GM19463 (cell line): ENCODE measurements at regions not wholly inside any gene's neighbourhood (a gene's known extent, or its start where the extent isn't known, plus 50 kb on each side); places are given as distances from the start of the nearest gene placed in this dataset.

Source experiments
- ATAC-seq: cut with Tn5 transposase; IDR thresholded peaks from one replicate; pipeline ENCODE4 v1.9.1; 2021; ENCODE audit warnings: mild to moderate bottlenecking, moderate library complexity; ENCODE audit not compliant: unreplicated experiment

DNA sequence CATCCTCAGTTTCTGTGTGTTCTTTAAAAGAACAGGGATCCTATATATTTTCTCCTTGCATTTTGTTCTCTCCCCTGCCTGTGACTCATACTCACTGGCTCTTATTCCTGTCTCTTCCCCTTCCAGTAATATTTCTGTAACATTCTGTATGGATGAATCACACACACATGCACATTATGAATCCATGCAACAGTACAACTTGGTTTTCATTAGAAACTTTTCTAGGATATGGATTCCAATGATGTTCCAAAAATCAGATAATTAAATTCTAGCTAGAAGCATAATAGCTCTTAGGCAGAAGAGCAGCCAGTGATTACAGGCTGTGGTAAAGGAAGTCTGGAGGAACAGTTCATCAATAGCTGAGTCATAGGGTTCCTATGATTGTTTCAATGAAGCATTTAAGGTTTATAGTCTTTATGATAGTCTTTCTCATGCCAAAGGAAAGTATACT is 119.6 kb upstream of the PMFBP1 start:
- no peak for ATAC-seq

DNA sequence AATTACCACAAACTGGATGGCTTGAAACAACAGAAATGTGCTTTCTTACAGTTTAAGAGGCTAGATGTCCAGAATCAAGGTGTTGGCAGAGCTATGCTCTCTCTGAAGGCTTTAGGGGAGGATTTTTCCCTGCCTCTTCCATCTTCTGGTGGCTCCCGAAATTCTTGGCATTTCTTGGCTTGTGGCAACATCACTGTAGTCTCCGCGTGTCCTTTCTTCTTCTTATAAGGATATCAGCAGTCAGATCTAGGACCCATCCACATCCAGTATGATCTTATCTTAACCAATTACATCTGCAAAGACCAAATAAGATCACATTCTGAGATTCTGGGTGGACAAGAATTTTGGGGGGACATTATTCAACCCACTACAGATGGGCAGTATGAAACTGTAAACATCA is 119.2 kb upstream of the PMFBP1 start:
- ATAC-seq: no peak

DNA sequence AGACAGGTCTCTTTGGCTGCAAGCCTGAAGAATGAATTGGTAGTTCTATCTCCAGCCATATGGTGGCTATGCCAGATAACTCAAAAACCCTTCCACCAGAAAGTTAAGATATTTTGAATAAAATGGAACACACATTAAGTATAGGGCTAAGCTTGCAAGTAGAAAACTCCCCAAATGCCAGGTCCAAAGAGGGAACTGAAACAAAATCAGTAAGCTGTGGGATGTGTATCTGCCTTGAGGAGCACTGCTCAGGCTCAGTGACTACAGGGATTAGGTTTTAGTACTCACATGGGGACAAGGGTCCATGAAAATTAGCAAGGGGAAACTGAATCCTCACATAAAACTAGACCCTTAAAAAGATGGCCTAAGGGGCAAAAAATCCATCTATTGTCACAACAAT is 115.7 kb upstream of the PMFBP1 start:
- ATAC-seq: no peak

DNA sequence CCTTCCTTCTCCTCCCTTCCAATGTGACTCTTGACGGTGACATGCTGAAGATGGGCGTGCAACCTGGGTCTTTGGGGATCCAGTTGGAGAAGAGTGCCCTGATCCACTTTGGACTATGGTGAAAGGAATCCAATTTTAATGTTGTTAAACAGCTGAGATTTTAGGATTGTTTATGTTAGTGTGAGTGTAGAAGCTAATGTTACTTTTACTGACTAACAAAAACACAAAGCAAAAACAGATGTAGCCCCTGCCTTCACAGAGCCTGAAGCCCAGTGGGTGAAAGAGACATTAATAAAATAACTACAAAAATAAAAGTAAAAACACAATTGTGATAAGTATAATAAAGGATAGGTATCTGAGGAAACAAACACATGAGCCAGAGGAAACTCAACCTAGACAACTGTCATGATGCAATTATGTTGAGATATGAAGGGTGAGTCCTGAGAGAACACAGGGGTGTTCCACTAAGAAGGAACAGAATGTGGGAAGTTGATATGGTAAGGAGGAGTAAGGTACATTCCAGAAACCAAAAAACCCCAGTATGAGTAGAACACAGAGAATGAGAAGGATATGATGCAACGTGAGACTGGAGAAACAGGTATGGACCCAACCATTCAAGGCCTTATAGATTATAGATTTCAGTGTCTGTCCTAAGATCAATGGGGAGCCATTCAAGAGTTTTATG is 115.1 kb upstream of the PMFBP1 start:
- no peak for ATAC-seq

DNA sequence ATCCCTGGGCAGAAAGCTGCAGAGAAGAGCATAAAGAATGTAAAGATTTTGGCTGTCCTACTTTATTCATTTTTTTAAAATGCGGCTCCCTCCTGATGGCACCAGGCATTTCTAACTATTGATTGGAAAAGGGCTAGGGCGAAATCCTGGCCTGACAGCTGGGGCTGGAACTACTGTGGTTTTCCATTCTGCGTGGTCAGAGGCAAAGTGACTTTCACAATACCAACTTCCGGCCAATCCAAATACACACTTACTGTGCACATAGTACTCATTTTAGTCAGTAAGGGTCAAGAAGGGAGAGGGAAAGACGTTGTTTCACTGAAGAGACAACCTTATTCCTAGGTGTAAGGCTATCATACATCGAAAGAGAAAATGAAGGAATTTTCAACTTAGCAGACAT is 113.8 kb upstream of the PMFBP1 start:
- ATAC-seq: no peak

DNA sequence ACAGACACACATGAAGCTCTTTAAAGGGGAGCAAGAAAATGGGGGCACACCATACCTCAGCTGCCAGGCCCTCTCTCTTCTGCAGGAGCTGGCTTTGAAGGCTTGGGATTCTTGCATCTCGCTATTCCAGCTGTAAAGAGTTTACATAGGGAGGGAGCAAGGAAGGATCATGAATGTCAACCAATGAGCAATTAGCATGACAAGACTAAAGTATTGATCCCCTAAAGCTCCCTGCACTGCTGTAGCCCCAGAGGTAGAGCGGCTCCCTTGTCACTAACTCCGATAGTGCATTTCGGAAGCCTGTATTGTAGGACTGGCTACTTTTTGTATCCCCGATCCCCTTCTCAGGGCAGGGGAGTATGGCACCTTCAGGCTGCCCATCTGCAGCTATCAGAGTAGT is 113.4 kb upstream of the PMFBP1 start:
- ATAC-seq: no peak

DNA sequence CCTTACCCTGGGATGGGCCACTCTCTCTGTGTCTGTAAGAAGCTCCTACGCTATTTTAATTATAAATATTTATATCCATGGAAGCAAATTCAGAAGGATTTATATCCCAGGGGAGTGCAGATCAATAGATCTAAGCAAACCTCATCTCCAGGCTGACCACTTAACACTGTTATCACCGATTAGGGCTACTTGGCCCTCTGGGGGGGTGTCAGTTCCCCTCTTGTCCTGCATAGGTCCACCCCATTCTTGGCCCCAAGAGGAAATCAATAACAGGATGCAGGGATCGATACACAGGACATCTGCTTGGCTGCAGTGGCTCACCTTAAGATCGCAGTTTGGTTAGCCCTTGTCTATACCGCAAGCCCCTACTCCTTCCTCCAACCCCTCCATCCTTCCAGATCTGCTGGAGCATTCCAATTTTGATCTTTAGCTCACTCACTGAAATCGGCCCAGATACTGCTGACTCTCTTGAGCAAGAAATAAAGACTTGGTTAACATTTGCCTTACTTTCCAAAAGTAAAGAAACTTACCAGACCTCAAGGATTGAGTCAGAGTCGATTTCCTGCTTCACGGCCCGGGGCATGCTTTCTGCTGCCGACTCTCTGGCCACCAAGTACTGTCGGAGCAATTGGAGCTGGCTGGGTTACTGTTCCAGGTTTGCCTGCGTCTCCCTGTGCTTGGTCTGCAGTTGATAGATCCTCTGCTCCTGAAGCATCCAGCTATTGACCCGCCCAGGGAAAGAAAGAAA is 112.3 kb upstream of the PMFBP1 start:
- no peak for ATAC-seq

DNA sequence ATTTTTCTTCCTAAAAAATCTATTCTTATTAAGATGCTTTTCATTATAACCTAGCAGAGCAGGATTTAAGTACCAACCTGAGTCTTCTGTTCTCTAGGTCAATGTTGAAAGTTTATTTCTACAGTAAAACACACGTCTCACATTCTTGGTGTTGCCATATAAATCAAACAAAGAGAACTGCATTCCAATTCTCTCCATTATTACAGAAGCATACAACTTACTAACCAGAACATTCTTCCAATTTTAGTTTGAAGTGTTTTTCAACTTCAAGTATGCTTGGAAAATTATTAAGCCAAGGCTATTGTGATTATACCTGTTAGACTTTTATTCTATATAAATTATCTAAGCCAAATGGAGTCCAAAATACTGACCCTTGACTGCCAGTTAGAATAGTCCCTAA is 110.4 kb upstream of the PMFBP1 start:
- no peak for ATAC-seq

DNA sequence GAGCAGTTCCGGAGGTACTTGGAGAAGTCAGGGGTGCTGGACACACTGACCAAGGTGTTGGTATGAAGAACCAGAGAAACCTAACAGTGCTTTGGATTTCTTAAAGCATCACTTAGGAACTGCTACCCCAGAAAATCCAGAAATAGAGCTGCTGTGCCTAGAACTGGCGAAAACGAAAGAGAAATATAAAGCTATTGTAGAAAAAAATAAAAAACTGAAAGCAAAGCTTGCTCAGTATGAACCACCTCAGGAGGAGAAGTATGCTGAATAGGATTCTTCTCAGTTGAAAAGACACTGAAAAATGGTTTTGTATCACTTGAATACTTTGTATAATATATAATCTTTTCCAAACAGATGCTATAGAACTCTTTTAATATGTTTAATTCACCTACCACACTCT is 106.3 kb upstream of the PMFBP1 start:
- ATAC-seq: no peak

DNA sequence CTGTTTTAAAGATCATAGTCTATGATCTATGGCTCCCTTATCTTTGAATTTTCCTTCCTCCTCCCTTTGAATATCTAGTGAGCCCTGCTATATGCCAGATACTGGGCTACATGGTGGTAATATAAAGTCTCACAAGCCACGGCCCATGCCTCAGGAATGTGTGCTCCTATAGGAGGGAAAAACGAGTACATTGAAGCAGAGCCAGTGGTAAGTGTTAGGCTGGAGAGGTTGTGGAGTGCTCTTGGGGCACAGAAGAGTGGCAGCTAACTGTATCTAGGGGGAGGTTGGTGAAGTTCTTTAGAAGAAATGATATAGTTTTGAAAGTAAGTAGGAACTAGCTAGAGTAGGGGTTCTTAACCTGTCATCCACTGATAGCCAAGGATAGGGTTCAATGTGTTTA is 105.8 kb upstream of the PMFBP1 start:
- ATAC-seq: no peak

DNA sequence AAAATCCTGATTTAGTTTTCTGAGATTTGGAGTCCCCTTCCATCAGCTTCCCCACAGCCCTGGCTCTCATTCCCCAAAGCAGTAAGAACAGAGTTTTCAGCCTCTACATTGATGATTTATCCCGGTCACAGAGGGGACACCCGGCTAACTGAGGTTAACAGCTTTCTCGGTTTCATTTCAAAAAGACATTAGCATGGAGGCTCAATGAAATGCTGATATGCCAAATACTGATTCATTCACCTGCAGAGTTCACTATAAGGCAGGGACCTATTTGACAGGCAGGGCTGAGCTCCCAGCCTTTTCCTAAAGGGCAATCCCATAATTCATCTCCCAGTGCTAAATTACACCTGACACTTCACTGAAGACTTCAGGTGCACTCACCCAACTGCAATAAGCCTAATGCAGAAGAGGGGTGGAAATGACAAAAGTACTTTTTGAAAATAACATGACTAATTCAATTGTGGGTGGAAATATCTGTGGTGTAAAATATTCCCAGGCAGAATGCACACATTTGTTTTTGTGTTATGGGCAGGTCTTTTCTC is 99.8 kb upstream of the PMFBP1 start:
- no peak for ATAC-seq

DNA sequence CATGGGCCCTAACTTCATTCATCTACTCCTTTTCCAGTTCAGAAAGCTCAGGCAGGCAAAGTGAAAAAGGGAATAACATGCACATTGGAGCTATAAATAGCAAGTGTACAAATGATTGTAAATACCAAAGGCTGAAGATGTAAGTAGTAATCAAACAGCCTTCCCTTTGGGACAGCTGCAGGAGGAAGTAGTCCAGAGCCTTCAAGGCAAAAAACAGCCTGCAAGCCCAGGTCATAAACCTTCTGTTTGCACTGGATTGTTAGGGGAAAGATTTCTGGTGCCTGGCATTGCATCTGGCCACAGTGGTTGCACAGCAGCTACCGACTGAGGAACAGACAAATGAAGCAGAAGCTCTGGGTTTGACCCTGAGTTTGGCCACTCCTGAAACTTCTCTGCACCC is 98.6 kb upstream of the PMFBP1 start:
- no peak for ATAC-seq

DNA sequence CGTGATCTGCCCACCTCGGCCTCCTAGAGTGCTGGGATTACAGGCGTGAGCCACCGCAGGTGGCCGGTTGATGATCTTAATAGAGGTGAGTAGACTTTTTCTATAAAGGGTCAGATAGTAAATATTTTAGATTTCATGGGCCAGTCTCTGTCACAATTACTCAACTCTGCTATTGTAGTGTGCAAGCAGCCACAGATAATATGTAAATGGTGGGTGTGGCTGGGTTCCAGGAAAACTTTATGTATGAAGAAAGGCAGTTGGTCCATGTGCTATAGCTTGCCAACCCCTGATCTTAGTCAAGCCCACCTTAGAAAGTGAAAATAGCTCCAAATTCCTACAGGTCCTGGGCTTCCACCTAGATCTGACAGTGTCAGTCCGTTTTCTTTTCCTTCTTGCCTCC is 94.9 kb upstream of the PMFBP1 start:
- ATAC-seq: no peak

DNA sequence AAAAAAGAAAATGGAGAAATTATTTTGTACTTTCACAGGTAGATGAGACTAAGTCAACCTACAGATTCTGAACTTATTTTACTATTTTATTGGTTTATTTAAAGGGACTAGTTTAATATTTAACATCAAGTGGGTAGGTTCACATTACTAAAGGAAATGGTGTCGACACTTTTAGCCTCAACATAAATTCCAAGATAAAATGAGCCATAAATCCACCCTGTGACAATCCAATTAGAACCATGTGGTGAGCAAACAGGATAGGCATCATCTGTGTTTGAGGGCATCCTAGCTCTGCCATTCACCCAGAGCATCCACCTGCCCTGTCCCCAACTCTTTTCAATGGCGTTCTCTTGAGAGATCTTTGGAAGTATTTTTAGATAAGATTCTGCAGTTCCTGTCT is 92.8 kb upstream of the PMFBP1 start:
- no peak for ATAC-seq

DNA sequence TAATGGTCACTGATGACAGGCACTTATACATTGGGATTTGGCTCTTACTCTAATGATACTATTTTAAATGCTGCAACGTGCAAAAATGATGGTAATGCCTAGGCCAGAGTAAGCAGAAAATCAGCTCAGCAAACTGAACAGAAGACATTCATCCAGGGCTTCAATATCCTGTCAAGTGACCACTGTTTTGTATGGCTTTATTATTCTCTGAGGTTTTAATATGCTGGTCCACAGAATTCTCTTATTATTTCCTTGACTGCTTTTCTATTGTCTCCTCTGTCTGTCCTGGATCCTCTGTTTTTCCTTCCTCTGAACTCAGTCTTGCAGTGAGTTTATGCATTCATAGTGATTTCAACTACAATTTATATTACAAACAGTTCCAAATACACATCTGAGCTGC is 90.8 kb upstream of the PMFBP1 start:
- ATAC-seq: no peak

DNA sequence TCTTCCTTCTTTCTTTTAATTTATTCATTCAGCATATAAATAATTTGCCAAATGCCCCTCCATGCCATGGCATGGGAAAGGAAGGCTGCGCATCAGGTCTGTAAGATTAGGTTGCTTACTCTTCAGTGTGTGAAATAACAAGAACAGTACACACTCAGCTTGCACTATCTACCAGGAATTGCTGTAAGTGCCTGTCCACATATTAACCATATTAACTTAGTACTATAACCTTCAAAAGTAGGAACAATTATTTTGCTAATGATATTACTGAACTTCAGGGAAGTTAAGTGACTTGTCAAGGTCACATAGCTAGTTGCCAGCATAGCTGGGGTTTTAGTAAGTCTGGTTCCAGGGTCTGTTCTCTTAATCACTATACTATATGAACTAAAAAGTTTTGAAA is 89.2 kb upstream of the PMFBP1 start:
- ATAC-seq: no peak

DNA sequence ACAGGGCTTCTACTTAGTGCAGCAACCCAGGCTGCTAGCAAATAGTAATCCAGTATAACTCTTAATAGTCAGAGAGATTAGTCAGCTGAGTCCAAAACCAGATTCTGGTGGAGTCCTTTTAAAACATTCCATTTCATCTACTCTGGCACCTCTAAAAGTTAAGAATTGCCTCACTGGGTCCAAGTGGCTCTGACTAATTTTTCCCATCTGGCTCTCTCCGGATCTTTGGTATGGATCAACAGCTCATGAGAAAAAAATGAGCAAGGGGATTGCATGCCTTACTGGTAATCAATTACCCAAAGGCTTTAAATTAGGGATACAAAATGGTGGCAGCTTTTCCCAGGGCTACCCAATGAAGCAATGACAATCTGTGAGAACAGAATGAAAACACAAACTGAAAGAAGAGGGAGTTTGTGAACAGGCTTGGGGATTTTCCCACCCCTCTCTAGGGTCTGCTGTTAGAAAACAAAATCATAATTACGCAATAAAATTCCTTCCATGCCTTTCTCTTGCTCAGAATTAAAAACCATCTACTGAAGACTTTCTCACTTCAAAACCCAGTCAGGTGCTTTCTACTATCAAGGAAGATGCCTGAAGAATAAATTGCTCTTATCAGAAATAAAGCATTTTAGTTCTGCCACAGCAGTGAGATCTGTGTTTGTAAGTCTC is 84.6 kb upstream of the PMFBP1 start:
- no peak for ATAC-seq

DNA sequence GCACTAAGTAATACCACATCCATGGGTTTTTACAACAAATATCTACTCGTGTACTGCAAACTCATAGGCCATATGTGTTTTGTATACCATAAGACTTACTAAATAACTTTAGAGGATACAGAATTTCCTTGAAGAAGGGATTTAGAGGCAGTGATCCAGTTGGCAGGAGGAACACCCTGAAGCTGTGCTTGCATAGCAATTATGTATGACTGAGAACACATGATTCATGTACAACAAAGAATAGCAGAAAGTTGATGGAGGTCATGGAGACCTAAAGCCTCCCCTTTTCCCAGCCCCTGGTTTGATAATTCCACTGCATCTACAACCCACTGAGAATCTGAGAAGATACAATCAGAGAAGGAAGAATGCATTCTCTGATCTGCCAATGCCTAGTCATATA is 83.8 kb upstream of the PMFBP1 start:
- ATAC-seq: no peak

DNA sequence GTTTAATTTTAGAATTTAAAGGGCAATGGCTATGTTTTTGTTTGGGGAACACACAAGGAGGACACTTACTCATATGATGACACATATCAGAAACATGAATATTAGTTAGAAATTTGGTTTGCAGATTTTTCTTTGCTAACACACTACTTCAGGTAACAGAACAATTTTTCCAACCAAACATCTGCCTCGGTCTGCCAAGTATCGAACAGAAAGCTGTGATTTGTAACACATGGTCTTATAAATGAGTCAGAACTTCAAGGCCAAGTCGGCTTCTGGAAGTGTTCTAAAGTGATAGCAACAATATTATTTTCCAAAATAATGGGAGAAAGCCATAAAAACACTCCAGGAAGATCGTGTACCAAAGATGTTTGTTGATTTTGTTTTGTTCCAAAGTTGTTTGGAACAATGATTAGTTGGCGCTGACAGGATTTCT is 75.9 kb upstream of the PMFBP1 start:
- no peak for ATAC-seq

DNA sequence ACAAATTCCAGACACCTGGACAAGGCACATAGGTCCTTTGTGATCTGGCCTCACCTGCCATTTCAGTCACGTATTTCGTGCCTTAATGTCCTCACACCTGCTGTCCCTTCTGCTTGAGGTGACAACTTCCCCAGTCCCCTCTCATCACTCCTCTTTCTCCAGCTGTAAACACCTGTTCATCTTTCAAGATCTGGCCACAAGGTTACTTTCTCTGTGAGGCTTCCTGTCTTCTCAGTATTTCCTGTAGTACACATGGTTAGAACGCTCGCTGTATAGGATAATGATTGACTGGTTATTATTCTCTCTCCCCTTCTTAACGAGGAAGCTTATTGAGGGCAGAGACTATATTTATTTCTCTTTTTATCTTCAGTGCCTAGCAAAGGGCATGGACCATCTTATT is 74.5 kb upstream of the PMFBP1 start:
- ATAC-seq: peak; percentile 89

DNA sequence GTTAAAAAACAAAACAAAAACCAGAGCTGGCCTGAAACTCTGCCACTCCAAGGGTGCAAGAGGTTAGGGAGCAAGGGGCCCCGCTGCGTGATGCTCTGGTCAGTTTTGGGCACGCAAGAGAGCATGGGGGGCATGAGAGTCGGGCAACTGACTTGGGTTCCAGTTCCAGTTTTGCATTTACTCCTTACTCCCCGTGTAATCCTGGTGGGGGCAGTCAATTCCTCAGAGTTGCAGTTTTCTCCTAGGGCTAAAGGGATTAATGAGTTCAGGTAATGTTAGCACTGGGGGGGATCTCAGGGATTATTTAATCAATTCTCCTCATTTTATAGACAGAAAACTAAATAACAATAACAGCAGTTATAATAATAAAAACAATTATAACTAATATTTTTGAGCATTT is 72.9 kb upstream of the PMFBP1 start:
- no peak for ATAC-seq

DNA sequence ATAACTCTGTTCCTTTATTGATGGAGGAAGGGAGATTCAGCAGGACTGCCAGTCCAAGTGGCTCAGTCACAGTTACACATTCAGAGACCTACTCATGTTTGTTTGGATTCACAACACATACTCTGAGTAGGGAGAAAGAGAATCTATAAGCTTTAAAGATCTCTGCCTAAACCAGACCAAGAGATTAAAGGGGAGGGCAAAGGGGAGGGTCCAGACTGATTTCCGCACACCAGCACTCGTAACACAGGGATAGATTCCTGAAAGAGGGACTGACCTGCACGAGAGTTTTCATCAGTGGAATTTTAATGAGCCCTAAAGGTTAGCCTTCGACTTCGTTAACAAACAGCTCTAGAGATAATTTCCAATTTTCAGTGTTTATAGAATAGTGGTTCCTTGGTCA is 71.7 kb upstream of the PMFBP1 start:
- no peak for ATAC-seq
